GM12892 (cell line): ENCODE measurements at regions not wholly inside any gene's neighbourhood (a gene's known extent, or its start where the extent isn't known, plus 50 kb on each side); places are given as distances from the start of the nearest gene placed in this dataset.

ENCODE experiments used
- DNase-seq: peaks from one replicate; pipeline ENCODE4 v3.0.0; 2011; ENCODE audit not compliant: insufficient read length
- FAIRE-seq: peaks from 2 replicates; lab custom pipeline; 2011; peaks lifted over from hg19 to GRCh38; lab: Jason Lieb, UNC
- POLR2A ChIP-seq: IDR thresholded peaks from 2 replicates; pipeline ENCODE4 v1.6.1; 2011; ENCODE audit warnings: low read depth, low read length, control low read depth
- POLR2AphosphoS5 ChIP-seq: IDR thresholded peaks from 2 replicates; pipeline ENCODE4 v1.6.1; 2011; ENCODE audit warnings: low read depth, low read length, control low read depth
- TAF1 ChIP-seq: IDR thresholded peaks from 2 replicates; pipeline ENCODE4 v1.6.1; 2011; ENCODE audit warnings: low read depth, mild to moderate bottlenecking, control low read depth, low read length, borderline replicate concordance

DNA sequence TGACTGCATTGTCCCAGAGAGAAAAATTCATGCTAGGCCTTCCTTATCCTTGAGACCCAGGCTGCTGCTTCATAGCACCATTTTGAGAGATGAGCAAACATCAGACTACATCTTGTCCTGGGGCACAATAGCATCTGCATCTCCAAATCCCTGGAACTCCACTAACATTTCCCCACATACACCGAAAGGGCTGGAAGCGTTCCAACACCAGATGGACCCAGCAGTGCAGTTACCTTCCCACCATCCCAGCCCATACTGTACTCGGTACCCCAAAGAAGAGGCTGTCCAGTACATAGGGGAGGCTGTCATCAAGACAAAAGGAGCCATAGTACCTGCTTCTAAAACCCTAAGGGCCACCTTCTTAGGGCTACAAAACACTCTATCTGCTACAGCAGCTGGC lies 547.2 kb upstream of the CHORDC1 start:
- DNase-seq: no peak
- TF ChIP-seq POLR2A: no peak
- no peak for TF ChIP-seq TAF1
- TF ChIP-seq POLR2AphosphoS5: no peak
- no peak for FAIRE-seq

DNA sequence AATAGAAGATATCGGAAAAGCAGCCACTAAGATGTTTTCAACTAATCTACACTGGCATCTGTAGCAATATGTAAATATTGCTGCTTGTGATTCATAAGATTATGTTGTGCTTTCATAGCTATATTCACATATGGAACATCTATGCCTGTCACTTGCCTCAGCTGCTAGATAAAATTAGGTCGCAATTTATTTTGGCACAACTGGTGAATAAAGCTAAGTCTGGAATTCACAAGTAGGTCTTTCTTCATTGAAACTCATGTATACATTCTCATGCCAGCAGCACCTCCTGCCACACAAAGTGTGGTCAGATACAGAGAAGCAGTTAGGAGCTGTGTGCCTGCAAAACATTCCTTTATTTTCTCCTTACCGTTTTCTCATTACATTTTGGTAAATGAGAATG lies 543.3 kb upstream of the CHORDC1 start:
- FAIRE-seq: no peak
- TF ChIP-seq POLR2AphosphoS5 (no peak), TAF1 (no peak), POLR2A (no peak)
- DNase-seq: no peak

DNA sequence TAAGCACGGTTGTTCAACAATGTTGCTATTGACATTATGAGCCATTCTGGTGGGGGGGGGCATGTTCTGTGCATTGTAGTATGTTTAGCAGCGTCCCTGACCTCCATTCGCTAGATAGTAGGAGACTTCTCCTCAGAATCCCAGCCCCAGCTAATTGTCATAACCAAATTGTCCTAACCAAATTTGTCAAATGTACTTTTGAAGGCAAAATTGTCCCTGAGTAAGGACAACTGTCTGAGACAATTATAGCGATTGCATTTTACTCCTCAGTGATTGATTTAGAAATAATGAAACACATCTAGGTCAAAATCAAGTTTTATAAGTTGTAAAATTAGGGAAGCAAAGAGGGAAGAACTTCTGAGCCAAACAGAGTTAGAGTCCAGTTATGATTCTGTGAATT lies 541.8 kb upstream of the CHORDC1 start:
- no peak for FAIRE-seq
- no peak for TF ChIP-seq POLR2A
- no peak for TF ChIP-seq TAF1
- no peak for TF ChIP-seq POLR2AphosphoS5

DNA sequence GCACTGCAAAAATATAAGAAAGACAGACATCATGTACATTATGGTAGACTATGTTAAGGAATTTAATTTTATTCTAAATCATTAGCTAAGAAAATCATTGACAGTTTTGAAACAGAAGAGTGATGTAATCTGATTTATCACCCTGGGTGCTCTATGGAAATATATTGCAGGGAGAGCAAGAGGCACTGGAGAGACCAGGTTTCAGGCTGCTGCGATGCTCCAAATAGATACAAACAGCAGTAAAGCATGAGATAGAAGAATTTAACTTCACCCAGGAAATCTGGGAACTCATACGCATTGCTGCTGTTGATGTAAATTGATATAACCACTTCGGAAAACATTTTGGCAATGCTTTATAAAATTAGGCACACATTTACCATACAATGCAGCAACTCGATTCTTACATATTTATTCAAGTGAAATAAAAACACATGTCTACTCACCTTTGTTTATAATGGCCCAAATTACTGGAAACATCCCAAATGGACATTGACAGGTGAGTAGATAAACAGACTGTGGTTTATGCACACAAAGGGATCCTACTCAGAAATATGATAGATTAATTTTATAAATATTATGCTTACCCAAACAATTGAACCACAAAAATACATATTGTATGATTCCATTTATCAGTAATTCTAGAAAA lies 535.1 kb upstream of the CHORDC1 start:
- FAIRE-seq (no peak), DNase-seq (no peak)
- TF ChIP-seq POLR2AphosphoS5 (no peak), POLR2A (no peak), TAF1 (no peak)

More for the DNA sequence above, 541.8 kb upstream of the CHORDC1 start:
- DNase-seq: no peak

DNA sequence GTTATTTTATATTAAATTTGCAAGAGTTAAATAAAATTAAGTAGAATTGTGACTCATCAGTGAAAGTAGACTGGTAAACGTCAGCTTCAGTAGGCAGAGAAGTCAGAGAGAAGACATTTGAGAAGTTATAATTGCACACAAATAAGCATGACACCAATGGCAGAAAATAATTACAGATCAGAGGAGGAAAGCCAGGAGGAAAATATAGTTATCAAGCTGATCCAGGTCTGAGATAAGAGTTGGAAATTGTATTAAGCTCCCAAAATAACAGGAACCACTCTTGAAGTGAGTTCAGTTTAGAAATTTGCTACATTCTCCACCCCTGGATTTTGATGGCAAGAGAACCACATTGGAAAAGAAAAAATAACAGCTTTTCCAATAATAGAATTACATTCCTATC lies 533.8 kb upstream of the CHORDC1 start:
- no peak for FAIRE-seq
- no peak for TF ChIP-seq POLR2AphosphoS5
- TF ChIP-seq TAF1: no peak
- TF ChIP-seq POLR2A: no peak
- no peak for DNase-seq

DNA sequence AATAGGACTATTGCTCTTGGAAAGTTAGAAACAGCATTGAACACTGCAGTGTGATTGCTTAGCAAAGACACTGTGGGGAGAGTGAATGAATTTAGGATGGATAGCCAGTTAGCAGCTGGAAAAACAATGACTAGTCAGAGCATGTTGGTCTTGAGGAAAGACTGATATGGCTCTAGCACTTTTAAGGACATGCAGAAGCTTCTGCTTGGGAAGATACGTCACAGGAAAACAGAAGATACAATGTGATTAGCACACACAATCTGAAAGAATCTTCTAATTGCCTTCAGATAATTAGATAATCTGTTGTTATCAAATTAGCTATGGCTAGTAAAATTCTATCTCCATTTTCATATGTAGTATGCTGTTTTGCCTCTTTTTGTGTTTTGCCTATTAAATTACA lies 530.7 kb upstream of the CHORDC1 start:
- no peak for FAIRE-seq
- TF ChIP-seq POLR2A: no peak
- TF ChIP-seq POLR2AphosphoS5: no peak
- TF ChIP-seq TAF1: no peak
- no peak for DNase-seq

DNA sequence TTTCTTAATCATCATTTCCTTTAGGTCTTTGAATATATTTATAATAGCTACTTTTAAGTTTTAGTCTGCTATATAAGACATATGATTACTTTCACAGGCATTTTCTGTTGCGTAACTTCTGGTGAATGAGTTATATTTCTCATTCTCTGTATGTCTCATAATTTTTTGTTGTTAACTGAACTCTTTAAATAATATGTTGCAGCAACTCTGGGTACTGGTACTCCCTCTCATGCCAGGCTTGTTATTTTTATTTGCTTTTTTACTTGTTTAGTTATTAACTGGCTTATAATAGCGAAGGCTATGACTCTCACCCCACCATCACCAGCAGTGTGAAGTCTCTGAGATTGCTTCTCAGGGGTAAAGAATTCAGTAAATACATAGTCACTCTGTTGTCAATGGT lies 524.2 kb upstream of the CHORDC1 start:
- TF ChIP-seq TAF1 (no peak), POLR2A (no peak), POLR2AphosphoS5 (no peak)
- FAIRE-seq: no peak
- no peak for DNase-seq

DNA sequence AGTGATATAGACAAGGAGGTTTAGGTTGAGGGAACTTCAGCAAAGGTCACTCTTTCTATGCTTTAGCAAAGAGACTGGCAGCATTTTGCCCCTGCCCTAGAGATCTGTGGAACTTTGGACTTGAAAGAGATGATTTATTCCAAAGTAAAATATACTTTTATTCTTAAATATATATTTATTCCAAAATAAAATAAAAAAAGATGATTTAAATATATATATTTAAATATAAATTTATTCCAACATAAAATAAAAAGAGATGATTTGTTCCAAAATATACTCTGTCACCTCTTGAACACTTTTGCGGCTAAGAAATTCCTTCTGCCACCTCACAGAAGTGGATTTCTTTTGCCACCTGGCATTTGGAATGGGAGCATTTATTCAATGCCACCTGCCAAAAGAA lies 521.3 kb upstream of the CHORDC1 start:
- FAIRE-seq (no peak), DNase-seq (no peak)
- TF ChIP-seq POLR2AphosphoS5 (no peak), TAF1 (no peak), POLR2A (no peak)

DNA sequence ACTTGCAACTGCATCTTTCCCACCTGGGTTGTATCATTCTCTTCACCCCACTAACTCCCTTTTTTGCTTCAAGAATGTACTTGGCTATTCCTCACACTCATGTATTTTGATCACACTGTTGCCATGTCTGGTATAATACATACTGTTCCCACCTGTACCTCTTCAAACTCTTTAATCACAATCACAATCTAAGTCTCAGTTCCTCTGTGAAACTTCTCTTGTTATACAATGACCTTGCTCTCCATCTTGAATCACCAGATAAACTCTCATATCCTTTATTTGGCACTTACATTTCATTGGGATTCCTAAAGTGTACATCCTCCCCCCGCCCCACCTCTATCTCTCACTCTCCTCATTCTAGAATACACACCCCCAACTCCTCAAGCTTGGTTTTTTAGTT lies 516.0 kb upstream of the CHORDC1 start:
- DNase-seq (no peak), FAIRE-seq (no peak)
- TF ChIP-seq POLR2A: no peak
- TF ChIP-seq POLR2AphosphoS5: no peak
- no peak for TF ChIP-seq TAF1

DNA sequence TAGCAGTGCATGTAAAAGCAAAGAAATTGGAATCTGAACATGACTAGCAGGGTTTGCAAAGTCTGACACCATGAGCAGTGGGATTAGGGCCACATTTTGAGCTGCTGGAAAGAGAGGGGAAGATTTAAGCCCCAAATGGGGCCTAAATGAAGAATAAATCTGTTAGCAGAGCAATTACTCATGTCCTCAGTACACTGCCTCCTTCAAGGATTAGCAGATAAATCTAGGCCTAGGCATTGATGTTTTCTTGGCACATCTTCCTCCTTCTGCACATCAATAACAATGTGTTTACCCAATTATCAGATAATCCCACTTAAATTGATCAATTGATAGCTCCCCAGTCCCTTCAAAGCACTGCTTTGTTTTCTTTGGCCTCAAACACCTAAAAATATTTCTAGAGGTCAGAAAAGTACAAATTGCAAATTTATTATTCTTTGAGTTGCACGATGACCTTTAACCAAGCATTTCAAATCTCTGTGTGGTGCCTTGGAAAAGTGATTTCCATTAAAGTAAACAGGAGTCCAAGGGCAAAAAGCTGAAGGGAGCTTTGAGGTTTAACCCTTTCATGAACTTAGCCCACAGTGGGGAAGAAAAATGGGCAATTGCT lies 514.7 kb upstream of the CHORDC1 start:
- DNase-seq: no peak
- TF ChIP-seq POLR2AphosphoS5 (no peak), POLR2A (no peak)
- FAIRE-seq: no peak

DNA sequence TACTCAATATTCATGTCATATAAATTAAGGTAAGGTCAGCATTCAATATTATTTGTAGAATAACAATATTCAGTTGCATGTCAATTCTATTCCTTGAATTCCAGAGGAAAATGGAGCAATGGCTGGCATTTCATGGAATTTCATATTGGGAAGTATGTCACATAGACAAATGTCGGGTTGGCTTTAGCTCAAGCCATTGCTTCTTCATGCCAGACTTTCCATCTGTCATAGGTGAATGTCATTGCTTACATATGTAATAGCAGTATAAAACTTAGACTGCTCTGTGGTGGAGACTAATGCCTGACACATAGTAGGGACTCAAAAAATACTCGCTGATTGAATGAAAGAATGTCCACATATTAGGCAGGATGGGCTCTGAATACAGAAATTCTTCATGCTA lies 509.6 kb upstream of the CHORDC1 start:
- TF ChIP-seq POLR2AphosphoS5: no peak
- TF ChIP-seq TAF1: no peak
- TF ChIP-seq POLR2A: no peak
- DNase-seq (no peak), FAIRE-seq (no peak)

DNA sequence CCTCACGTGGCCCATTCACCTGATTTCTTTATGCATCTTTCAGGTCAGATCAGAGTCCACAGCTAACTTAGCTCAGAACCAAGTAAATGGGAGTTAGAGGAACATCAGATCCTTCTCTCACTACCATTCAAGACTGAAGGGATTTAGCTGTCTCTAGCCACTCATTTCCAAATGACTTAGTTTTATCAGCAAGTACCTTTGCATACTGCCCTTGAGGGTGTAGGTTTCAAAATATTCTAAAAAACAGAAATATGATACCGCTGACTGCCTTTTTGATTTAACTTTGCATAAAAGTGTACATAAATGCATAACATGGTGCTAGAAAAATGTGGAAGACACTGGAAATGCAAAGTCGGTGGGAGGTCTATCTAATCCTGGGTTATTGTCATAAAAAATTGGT lies 500.6 kb upstream of the CHORDC1 start:
- FAIRE-seq (no peak), DNase-seq (no peak)
- TF ChIP-seq TAF1 (no peak), POLR2AphosphoS5 (no peak), POLR2A (no peak)
